ENCODE measurements at regions not wholly inside any gene's neighbourhood (a gene's known extent, or its start where the extent isn't known, plus 50 kb on each side); places are given as distances from the start of the nearest gene placed in this dataset.

GRCh38 chr6:137999815-138000214 is 107.4 kb downstream of the PERP start:
- ATAC-seq = no peak
- TF ChIP-seq CSDC2 (CRISPR knock-in tag; IDR thresholded peaks at IDR 0.05) = no peak
- TF ChIP-seq, protein P1, sequence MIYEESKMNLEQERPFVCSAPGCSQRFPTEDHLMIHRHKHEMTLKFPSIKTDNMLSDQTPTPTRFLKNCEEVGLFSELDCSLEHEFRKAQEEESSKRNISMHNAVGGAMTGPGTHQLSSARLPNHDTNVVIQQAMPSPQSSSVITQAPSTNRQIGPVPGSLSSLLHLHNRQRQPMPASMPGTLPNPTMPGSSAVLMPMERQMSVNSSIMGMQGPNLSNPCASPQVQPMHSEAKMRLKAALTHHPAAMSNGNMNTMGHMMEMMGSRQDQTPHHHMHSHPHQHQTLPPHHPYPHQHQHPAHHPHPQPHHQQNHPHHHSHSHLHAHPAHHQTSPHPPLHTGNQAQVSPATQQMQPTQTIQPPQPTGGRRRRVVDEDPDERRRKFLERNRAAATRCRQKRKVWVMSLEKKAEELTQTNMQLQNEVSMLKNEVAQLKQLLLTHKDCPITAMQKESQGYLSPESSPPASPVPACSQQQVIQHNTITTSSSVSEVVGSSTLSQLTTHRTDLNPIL (CRISPR knock-in tag; IDR thresholded peaks at IDR 0.05; ENCODE audit: low read depth) = no peak
- TF ChIP-seq GLIS3 (CRISPR knock-in tag; IDR thresholded peaks at IDR 0.05) = no peak
- no peak for TF ChIP-seq TOX (CRISPR knock-in tag; IDR thresholded peaks at IDR 0.05; ENCODE audit: borderline replicate concordance)
- TF ChIP-seq TCF4 (CRISPR knock-in tag; IDR thresholded peaks at IDR 0.05; ENCODE audit: borderline replicate concordance) = no peak
- no peak for TF ChIP-seq PATZ1 (CRISPR knock-in tag; IDR thresholded peaks at IDR 0.05; ENCODE audit: borderline replicate concordance)
- no peak for TF ChIP-seq ARNTL (CRISPR knock-in tag; IDR thresholded peaks at IDR 0.05; ENCODE audit: borderline replicate concordance, low read depth)

- ATAC-seq = no peak
- TF ChIP-seq GLIS3 (CRISPR knock-in tag; IDR thresholded peaks at IDR 0.05) = no peak
- no peak for TF ChIP-seq CSDC2 (CRISPR knock-in tag; IDR thresholded peaks at IDR 0.05)
Measured at GRCh38 chr6:138000941-138001340, 106.3 kb downstream of the PERP start.

DNA sequence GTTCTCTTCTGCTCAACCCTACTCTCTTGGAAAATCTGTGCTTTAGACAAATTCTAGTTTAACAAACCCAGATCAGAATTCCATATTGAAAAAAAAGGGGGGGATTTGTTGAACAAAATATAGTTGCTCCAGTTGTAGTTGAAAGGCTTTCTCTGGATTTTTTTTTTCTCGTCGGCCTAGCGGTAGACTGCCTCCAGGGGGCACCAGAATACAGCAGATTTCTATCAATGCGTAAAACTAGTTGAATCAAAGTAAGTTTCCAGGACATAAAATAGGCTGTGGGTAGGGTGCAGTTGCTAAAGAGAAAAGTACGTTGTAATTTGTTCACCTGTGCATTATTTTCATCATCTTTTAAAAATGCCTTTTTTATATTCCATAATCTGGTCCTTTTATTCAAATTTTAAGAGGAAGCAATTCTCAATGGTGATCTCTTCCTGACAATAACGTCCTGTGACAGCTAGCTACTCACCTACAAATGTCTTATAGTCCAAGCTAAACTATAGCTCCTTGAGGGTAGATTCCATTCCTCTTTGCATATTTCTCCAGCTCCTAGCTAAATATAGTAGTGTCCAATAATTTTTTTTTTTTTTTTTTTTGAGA is 105.4 kb downstream of the PERP start:
- no peak for TF ChIP-seq PPARA (CRISPR knock-in tag; IDR thresholded peaks at IDR 0.05; ENCODE audit: borderline replicate concordance)
- TF ChIP-seq, protein P1 (CRISPR knock-in tag; IDR thresholded peaks at IDR 0.05; ENCODE audit: low read depth) = no peak
- TF ChIP-seq RARB (CRISPR knock-in tag; IDR thresholded peaks at IDR 0.05) = no peak
- no peak for TF ChIP-seq ZFP3 (CRISPR knock-in tag; IDR thresholded peaks at IDR 0.05)
- no peak for TF ChIP-seq ZFP30 (CRISPR knock-in tag; IDR thresholded peaks at IDR 0.05)
- no peak for TF ChIP-seq GLIS3 (CRISPR knock-in tag; IDR thresholded peaks at IDR 0.05)
- no peak for TF ChIP-seq PATZ1 (CRISPR knock-in tag; IDR thresholded peaks at IDR 0.05; ENCODE audit: borderline replicate concordance)
- ATAC-seq = peak; percentile 61

GRCh38 chr6:138004430-138005287 is 102.6 kb downstream of the PERP start:
- no peak for TF ChIP-seq ZNF8 (CRISPR knock-in tag; IDR thresholded peaks at IDR 0.05)
- TF ChIP-seq ESRRG (CRISPR knock-in tag; IDR thresholded peaks at IDR 0.05) = no peak
- no peak for TF ChIP-seq ZC3H10 (CRISPR knock-in tag; IDR thresholded peaks at IDR 0.05)
- TF ChIP-seq ZNF70 (CRISPR knock-in tag; IDR thresholded peaks at IDR 0.05) = no peak
- TF ChIP-seq PPARA (CRISPR knock-in tag; IDR thresholded peaks at IDR 0.05; ENCODE audit: borderline replicate concordance) = no peak
- no peak for TF ChIP-seq TOX (CRISPR knock-in tag; IDR thresholded peaks at IDR 0.05; ENCODE audit: borderline replicate concordance)
- no peak for TF ChIP-seq OSR1 (CRISPR knock-in tag; IDR thresholded peaks at IDR 0.05)
- TF ChIP-seq SNAI2 (CRISPR knock-in tag; IDR thresholded peaks at IDR 0.05) = no peak
- peak; percentile 69; the same call in 2 of the 3 replicates for ATAC-seq

GRCh38 chr6:138005846-138006245 is 101.4 kb downstream of the PERP start:
- no peak for TF ChIP-seq ESRRG (CRISPR knock-in tag; IDR thresholded peaks at IDR 0.05)
- TF ChIP-seq POU6F1 (CRISPR knock-in tag; IDR thresholded peaks at IDR 0.05; ENCODE audit: borderline replicate concordance, low read depth) = no peak
- TF ChIP-seq, protein P1 (CRISPR knock-in tag; IDR thresholded peaks at IDR 0.05; ENCODE audit: low read depth) = no peak
- TF ChIP-seq ZNF70 (CRISPR knock-in tag; IDR thresholded peaks at IDR 0.05) = no peak
- no peak for TF ChIP-seq PATZ1 (CRISPR knock-in tag; IDR thresholded peaks at IDR 0.05; ENCODE audit: borderline replicate concordance)
- TF ChIP-seq ZFP3 (CRISPR knock-in tag; IDR thresholded peaks at IDR 0.05) = no peak
- TF ChIP-seq RARB (CRISPR knock-in tag; IDR thresholded peaks at IDR 0.05) = no peak
- TF ChIP-seq OSR1 (CRISPR knock-in tag; IDR thresholded peaks at IDR 0.05) = no peak
- ATAC-seq = no peak
